ENCODE measurements at regions not wholly inside any gene's neighbourhood (a gene's known extent, or its start where the extent isn't known, plus 50 kb on each side); places are given as distances from the start of the nearest gene placed in this dataset.

DNA sequence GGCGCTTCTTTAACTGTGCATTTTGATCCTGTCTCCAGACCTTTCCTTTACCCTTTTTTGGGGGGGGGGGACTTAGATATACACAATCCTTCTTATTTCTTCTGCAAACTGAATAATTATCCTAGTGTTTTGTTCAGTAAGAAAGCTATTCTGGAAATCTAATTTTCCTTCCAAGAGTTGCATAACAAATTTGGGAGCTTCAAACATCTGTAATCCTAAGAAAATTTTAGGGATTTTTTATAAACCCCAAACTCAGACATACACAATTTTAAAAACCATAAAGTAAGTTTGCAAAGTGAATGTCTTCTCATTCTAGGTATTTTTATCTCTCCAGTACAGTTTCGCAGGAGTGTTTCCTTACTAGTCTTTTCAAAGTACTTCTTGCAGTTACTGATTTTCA lies 182.7 kb upstream of the E2F7 start:
- ATAC-seq (ENCODE audit: insufficient number of reproducible peaks, low FRiP score, low read depth) (no peak), DNase-seq (ENCODE audit: low spot score) (no peak)
- peaks cover 0 to 12% of the 10 kb centered on the region in 2 donors for H3K4me1 ChIP-seq (ENCODE audit: control insufficient read depth in 1 of 2, low read depth in 2 of 2)
- H3K9me3 ChIP-seq, result no peaks in the 10 kb centered on the region
- no peaks in the 10 kb centered on the region for H3K36me3 ChIP-seq
- H3K4me3 ChIP-seq, result no peak overlapping the region
- no peak overlapping the region for H3K27ac ChIP-seq
- no peaks in the 10 kb centered on the region for H3K27me3 ChIP-seq (replicated peaks; ENCODE audit: insufficient read depth)
- TF ChIP-seq, protein P1, sequence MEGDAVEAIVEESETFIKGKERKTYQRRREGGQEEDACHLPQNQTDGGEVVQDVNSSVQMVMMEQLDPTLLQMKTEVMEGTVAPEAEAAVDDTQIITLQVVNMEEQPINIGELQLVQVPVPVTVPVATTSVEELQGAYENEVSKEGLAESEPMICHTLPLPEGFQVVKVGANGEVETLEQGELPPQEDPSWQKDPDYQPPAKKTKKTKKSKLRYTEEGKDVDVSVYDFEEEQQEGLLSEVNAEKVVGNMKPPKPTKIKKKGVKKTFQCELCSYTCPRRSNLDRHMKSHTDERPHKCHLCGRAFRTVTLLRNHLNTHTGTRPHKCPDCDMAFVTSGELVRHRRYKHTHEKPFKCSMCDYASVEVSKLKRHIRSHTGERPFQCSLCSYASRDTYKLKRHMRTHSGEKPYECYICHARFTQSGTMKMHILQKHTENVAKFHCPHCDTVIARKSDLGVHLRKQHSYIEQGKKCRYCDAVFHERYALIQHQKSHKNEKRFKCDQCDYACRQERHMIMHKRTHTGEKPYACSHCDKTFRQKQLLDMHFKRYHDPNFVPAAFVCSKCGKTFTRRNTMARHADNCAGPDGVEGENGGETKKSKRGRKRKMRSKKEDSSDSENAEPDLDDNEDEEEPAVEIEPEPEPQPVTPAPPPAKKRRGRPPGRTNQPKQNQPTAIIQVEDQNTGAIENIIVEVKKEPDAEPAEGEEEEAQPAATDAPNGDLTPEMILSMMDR (IDR thresholded peaks at IDR 0.05), result no peak

DNA sequence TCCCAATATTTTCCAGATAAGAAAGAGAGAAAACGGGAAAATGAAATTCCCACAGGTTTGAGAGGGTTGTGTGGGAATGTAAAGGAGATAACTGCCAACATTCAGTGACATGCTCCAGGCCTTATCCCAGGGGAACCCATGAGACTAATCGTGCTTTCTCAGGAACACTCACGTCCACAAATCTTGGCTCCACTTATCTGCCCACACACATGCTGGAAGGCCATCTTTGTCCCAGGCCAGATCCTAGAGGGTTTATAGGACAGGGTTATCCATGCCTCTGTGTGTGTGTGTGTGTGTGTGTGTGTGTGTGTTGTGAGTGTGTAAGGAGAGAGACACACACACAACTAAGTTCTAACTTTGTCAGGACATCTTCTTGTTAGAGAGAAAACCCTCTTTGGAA lies 182.2 kb upstream of the E2F7 start:
- ATAC-seq (ENCODE audit: insufficient number of reproducible peaks, low FRiP score, low read depth) (no peak), DNase-seq (ENCODE audit: low spot score) (no peak)
- Histone ChIP-seq H3K27ac (no peak overlapping the region), H3K9me3 (no peaks in the 10 kb centered on the region), H3K27me3 (replicated peaks; ENCODE audit: insufficient read depth) (no peaks in the 10 kb centered on the region), H3K4me3 (no peak overlapping the region), H3K36me3 (no peaks in the 10 kb centered on the region), H3K4me1 (ENCODE audit: control insufficient read depth in 1 of 2, low read depth in 2 of 2) (peaks cover 0 to 12% of the 10 kb centered on the region in 2 donors)
- TF ChIP-seq, protein P1 (IDR thresholded peaks at IDR 0.05), result no peak

DNA sequence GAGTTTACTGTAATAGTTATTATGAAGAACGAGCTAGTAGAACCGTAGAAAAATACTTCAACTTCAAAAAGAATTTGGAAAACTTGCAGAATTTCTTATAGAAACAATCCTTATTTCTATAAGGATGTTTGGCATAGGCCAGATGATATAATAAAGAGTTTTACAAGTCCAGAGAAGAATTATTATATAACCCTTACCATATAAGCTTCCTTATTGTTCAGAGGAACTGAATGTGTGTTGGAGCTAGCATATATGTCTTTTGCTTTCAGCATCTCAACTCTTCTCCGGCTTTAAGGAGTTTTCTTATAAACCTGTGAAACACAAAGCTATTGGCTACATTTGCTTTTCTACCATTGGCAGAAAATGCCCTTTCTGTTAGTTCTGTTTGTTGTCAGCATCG lies 178.0 kb upstream of the E2F7 start:
- DNase-seq (ENCODE audit: low spot score) (no peak), ATAC-seq (ENCODE audit: insufficient number of reproducible peaks, low FRiP score, low read depth) (no peak)
- Histone ChIP-seq H3K27ac (no peak overlapping the region), H3K4me3 (no peak overlapping the region), H3K36me3 (no peaks in the 10 kb centered on the region), H3K4me1 (ENCODE audit: control insufficient read depth in 1 of 2, low read depth in 2 of 2) (peaks cover 0 to 15% of the 10 kb centered on the region in 2 donors), H3K27me3 (replicated peaks; ENCODE audit: insufficient read depth) (no peaks in the 10 kb centered on the region), H3K9me3 (no peaks in the 10 kb centered on the region)
- TF ChIP-seq, protein P1 (IDR thresholded peaks at IDR 0.05), result no peak

DNA sequence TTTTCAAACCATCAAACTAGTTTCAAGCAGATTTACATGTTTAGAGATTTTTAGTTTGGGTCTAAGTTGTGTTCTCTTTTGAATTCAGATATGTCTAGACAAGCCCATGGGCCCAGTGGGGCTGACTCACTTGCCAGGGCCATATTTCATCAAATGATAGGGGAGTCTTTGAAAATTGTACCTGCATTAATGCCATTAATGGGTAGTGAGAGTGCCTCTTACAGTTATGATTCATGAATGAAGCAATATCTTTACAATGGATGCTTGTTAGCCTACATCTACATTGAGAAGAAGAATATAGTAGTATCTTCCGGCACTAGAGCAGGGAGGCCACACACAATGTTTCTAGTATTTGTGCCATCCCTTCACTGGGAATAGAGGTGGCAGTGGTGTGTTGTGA lies 174.2 kb upstream of the E2F7 start:
- no peak overlapping the region for H3K4me3 ChIP-seq
- TF ChIP-seq, protein P1 (IDR thresholded peaks at IDR 0.05), result no peak
- no peaks in the 10 kb centered on the region for H3K36me3 ChIP-seq
- H3K4me1 ChIP-seq (ENCODE audit: control insufficient read depth in 1 of 2, low read depth in 2 of 2), result peaks cover 0 to 18% of the 10 kb centered on the region in 2 donors
- no peak overlapping the region for H3K27ac ChIP-seq
- DNase-seq (ENCODE audit: low spot score), result no peak
- H3K27me3 ChIP-seq (replicated peaks; ENCODE audit: insufficient read depth), result no peaks in the 10 kb centered on the region
- ATAC-seq (ENCODE audit: insufficient number of reproducible peaks, low FRiP score, low read depth), result no peak
- no peaks in the 10 kb centered on the region for H3K9me3 ChIP-seq

DNA sequence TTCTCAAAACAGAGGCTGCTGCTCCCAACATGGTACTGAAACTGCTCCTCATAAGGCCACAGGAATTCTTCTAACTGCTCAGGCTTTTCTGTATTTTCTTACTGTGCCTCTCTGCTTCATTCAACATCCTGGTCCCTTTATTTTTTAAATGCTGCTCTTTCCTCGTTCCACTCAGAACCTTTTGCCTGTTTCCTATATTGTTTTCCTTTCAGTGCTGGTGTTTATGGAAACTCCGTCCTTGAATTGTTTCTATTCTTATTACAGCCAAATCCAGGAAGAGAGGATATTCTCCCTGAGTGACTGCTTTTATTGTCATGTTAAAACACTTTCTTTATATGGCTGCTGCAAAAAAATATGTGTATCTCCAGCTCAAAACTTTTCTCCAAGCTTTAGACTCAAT lies 173.0 kb upstream of the E2F7 start:
- H3K27ac ChIP-seq, result no peak overlapping the region
- ATAC-seq (ENCODE audit: insufficient number of reproducible peaks, low FRiP score, low read depth) (no peak), DNase-seq (ENCODE audit: low spot score) (no peak)
- no peaks in the 10 kb centered on the region for H3K27me3 ChIP-seq (replicated peaks; ENCODE audit: insufficient read depth)
- no peak overlapping the region for H3K4me3 ChIP-seq
- no peaks in the 10 kb centered on the region for H3K9me3 ChIP-seq
- peaks cover 0 to 18% of the 10 kb centered on the region in 2 donors for H3K4me1 ChIP-seq (ENCODE audit: control insufficient read depth in 1 of 2, low read depth in 2 of 2)
- no peaks in the 10 kb centered on the region for H3K36me3 ChIP-seq
- TF ChIP-seq, protein P1 (IDR thresholded peaks at IDR 0.05), result no peak
